RWPE2 (cell line): ENCODE measurements at regions not wholly inside any gene's neighbourhood (a gene's known extent, or its start where the extent isn't known, plus 50 kb on each side); places are given as distances from the start of the nearest gene placed in this dataset.

ENCODE experiments used
- ATAC-seq: fragments of 200-7000 bp; cut with Tn5 transposase; 3 replicates; pipeline ENCODE4 v1.9.1; 2021; ENCODE audit warnings: low read depth
- DNase-seq: peaks from one replicate; pipeline ENCODE4 v3.0.0-alpha.2; 2020; ENCODE audit warnings: low spot score
- H3K27ac ChIP-seq: fragments of 450-650 bp; 2 replicates; pipeline ENCODE4 v1.5.1; 2017; ENCODE audit warnings: mild to moderate bottlenecking; ENCODE audit not compliant: poor library complexity, severe bottlenecking
- H3K27me3 ChIP-seq: fragments of 250-450 bp; sonication (Bioruptor Pico); 2 replicates; pipeline ENCODE4 v1.5.1; 2021; ENCODE audit warnings: mild to moderate bottlenecking, moderate library complexity; ENCODE audit not compliant: insufficient read depth, poor library complexity, severe bottlenecking
- H3K36me3 ChIP-seq: fragments of 250-450 bp; sonication (Bioruptor Pico); 2 replicates; pipeline ENCODE4 v1.5.1; 2020; ENCODE audit warnings: low read depth, mild to moderate bottlenecking, moderate library complexity
- H3K4me1 ChIP-seq: fragments of 250-450 bp; sonication (Bioruptor Pico); 2 replicates; pipeline ENCODE4 v1.5.1; 2021; ENCODE audit warnings: mild to moderate bottlenecking, moderate library complexity; ENCODE audit not compliant: insufficient read depth, poor library complexity, severe bottlenecking
- H3K4me3 ChIP-seq: fragments of 250-450 bp; sonication (Bioruptor Pico); 2 replicates; pipeline ENCODE4 v1.5.1; 2021; ENCODE audit warnings: mild to moderate bottlenecking, moderate library complexity; ENCODE audit not compliant: severe bottlenecking
- H3K9me3 ChIP-seq: fragments of 250-450 bp; sonication (Bioruptor Pico); 2 replicates; pipeline ENCODE4 v1.5.1; 2021; ENCODE audit warnings: mild to moderate bottlenecking, moderate library complexity; ENCODE audit not compliant: severe bottlenecking
- CTCF ChIP-seq: fragments of 450-650 bp; IDR thresholded peaks from one replicate; pipeline ENCODE4 v1.5.1; 2017; ENCODE audit warnings: mild to moderate bottlenecking, moderate library complexity; ENCODE audit not compliant: poor library complexity, severe bottlenecking

DNA sequence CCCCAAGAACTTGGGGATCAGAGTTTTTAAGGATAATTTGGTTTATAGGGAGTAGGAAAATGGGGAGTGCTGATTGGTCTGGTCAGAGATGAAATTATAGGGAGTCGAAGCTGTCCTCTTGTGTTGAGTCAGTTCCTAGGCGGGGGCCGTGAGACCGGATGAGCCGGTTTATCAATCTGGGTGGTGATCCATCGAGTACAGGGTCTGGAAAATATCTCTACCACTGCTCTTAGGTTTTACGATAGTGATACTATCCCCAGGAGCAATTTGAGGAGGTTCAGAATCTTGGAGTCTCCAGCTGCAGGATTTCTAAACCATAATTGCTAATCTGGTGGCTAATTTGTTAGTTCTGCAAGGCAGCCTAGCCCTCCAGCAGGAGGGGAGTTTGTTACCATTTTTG is 403.4 kb downstream of the CDH11 start:
- H3K4me3 ChIP-seq = no peak overlapping the region
- no peak for DNase-seq
- H3K27me3 ChIP-seq = peaks cover 8% of the 10 kb centered on the region
- ATAC-seq = no peak
- H3K36me3 ChIP-seq = no peaks in the 10 kb centered on the region
- no peaks in the 10 kb centered on the region for H3K4me1 ChIP-seq
- no peak for TF ChIP-seq CTCF
- no peaks in the 10 kb centered on the region for H3K9me3 ChIP-seq
- no peak overlapping the region for H3K27ac ChIP-seq

- H3K4me1 ChIP-seq = no peaks in the 10 kb centered on the region
- H3K36me3 ChIP-seq = no peaks in the 10 kb centered on the region
- no peak overlapping the region for H3K27ac ChIP-seq
- H3K4me3 ChIP-seq = no peak overlapping the region
- H3K9me3 ChIP-seq = no peaks in the 10 kb centered on the region
- no peak for TF ChIP-seq CTCF
- H3K27me3 ChIP-seq = peaks cover 8% of the 10 kb centered on the region
- DNase-seq = no peak
- no peak for ATAC-seq
These were observed 404.0 kb downstream of the CDH11 start for GRCh38 chr16:64717871-64718270.

DNA sequence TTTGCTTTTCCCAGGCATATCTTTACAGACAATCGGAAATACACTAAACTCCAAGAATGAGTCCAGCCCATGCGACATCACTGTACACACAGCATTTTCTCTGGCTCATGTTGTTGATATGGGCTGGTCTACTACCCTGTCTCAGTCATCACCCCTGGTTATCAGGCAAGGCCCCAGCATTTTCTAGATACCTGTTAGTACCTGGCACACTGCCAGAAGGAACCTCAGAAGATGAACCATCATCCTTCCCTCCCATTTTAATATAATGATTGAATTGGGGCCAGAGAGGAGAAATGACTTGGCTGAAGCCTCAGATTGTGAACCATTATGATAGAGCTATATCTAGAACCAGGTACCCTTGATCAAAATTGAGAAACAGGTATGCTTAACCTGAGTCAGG is 406.2 kb downstream of the CDH11 start:
- H3K9me3 ChIP-seq = no peaks in the 10 kb centered on the region
- peaks cover 8% of the 10 kb centered on the region for H3K27me3 ChIP-seq
- no peaks in the 10 kb centered on the region for H3K4me1 ChIP-seq
- H3K4me3 ChIP-seq = no peak overlapping the region
- no peak for TF ChIP-seq CTCF
- H3K27ac ChIP-seq = no peak overlapping the region
- H3K36me3 ChIP-seq = no peaks in the 10 kb centered on the region
- ATAC-seq (no peak), DNase-seq (no peak)

- no peak overlapping the region for H3K4me3 ChIP-seq
These were observed 409.8 kb downstream of the CDH11 start for GRCh38 chr16:64712026-64712425.

GRCh38 chr16:64711596-64711995 is 410.3 kb downstream of the CDH11 start:
- Histone ChIP-seq H3K36me3 (no peaks in the 10 kb centered on the region), H3K4me1 (no peaks in the 10 kb centered on the region), H3K27ac (no peak overlapping the region), H3K4me3 (no peak overlapping the region), H3K9me3 (no peaks in the 10 kb centered on the region), H3K27me3 (no peaks in the 10 kb centered on the region)
- ATAC-seq = no peak
- no peak for DNase-seq
- no peak for TF ChIP-seq CTCF

More at GRCh38 chr16:64712026-64712425, 409.8 kb downstream of the CDH11 start:
- no peaks in the 10 kb centered on the region for H3K36me3 ChIP-seq
- DNase-seq = no peak
- no peak overlapping the region for H3K27ac ChIP-seq
- H3K4me1 ChIP-seq = no peaks in the 10 kb centered on the region
- no peak for ATAC-seq
- TF ChIP-seq CTCF = no peak
- H3K27me3 ChIP-seq = no peaks in the 10 kb centered on the region
- no peaks in the 10 kb centered on the region for H3K9me3 ChIP-seq
